HCT116 (cell line): ENCODE measurements at regions not wholly inside any gene's neighbourhood (a gene's known extent, or its start where the extent isn't known, plus 50 kb on each side); places are given as distances from the start of the nearest gene placed in this dataset.

Source experiments
- ATAC-seq: fragments of 200-7000 bp; cut with Tn5 transposase; 2 replicates; pipeline ENCODE4 v1.9.1; 2020; ENCODE audit warnings: mild to moderate bottlenecking, moderate library complexity
- BruUV-seq: library from RNA; stranded (reverse); fragments of 400-500 nt; replicated peaks from 2 replicates; lab custom pipeline; 2021; lab: Mats Ljungman, UMichigan
- CTCF ChIA-PET: fragments of 300-600 bp; sonication (Branson Sonifier 250); formaldehyde crosslinking; loops from one replicate; lab custom pipeline; 2021; ENCODE audit warnings: antibody characterized with exemption; lab: Charles Lee
- POLR2A ChIA-PET: fragments of 300-600, 350-600 bp; sonication (Branson Sonifier 250); formaldehyde crosslinking; loops from one replicate; lab custom pipeline; 2021; ENCODE audit warnings: antibody characterized with exemption; lab: Charles Lee
- RAD21 ChIA-PET, 2 experiments: fragments of 300-600 bp; sonication (Branson Sonifier 250); formaldehyde crosslinking; loops; one replicate each; lab custom pipeline; 2023; ENCODE audit warnings: low total read pairs in 2 of 2; ENCODE audit not compliant: uncharacterized antibody in 2 of 2, unreplicated experiment in 2 of 2, low non-redundant PET in 1 of 2; lab: Charles Lee
- DNase-seq: peaks from one replicate; pipeline ENCODE4 v3.0.0-alpha.2; 2010; ENCODE audit warnings: low read depth, low spot score
- H2AFZ ChIP-seq: fragments of 200-600 bp; shearing (Covaris generic), sonication (generic); 2 replicates; pipeline ENCODE4 v1.6.1; 2017; ENCODE audit warnings: low read depth, mixed run types, mixed read lengths, antibody characterized with exemption, low read length; ENCODE audit not compliant: poor library complexity, severe bottlenecking
- H3K27ac ChIP-seq: 2 replicates; pipeline ENCODE4 v1.5.1; 2012; ENCODE audit warnings: low read depth, low read length
- H3K27me3 ChIP-seq: fragments of 200-600 bp; sonication (generic); 2 replicates; pipeline ENCODE4 v1.6.1; 2016; ENCODE audit warnings: mixed run types, low read length, mixed read lengths; ENCODE audit not compliant: insufficient read depth
- H3K36me3 ChIP-seq, 2 experiments: fragments of 200-500 bp in 1 of 2; fragments of 200-600 bp in 1 of 2; sonication (Bioruptor generic) in 1 of 2; sonication (generic) in 1 of 2; 2 replicates each; pipeline versions ENCODE4 v1.5.1 to v1.6.1; 2014 to 2016; ENCODE audit warnings: low read length in 2 of 2, inconsistent platforms in 1 of 2, mixed read lengths in 1 of 2, mixed run types in 1 of 2; ENCODE audit not compliant: insufficient read depth in 2 of 2, control insufficient read depth in 1 of 2
- H3K4me1 ChIP-seq, 2 experiments: fragments of 200-600 bp in 1 of 2; sonication (generic) in 1 of 2; 2 replicates each; pipeline versions ENCODE4 v1.5.1 to v1.6.1; 2012 to 2017; ENCODE audit warnings: low read length in 2 of 2, inconsistent platforms in 1 of 2, mild to moderate bottlenecking in 1 of 2, mixed read lengths in 1 of 2, mixed run types in 1 of 2, moderate library complexity in 1 of 2; ENCODE audit not compliant: insufficient read depth in 2 of 2, control insufficient read depth in 1 of 2
- H3K4me2 ChIP-seq: fragments of 200-600 bp; sonication (generic); 2 replicates; pipeline ENCODE4 v1.6.1; 2017; ENCODE audit warnings: mixed run types, low read length, mixed read lengths
- H3K4me3 ChIP-seq, 2 experiments: fragments of 200-600 bp in 1 of 2; sonication (generic) in 1 of 2; replicated peaks in 1 of 2; 2 replicates each; pipeline ENCODE4 v1.5.1; 2011 to 2016; ENCODE audit warnings: low read length in 2 of 2, control low read depth in 1 of 2, low read depth in 1 of 2, mild to moderate bottlenecking in 1 of 2, mixed read lengths in 1 of 2, mixed run types in 1 of 2
- H3K79me2 ChIP-seq: fragments of 200-600 bp; sonication (generic); 2 replicates; pipeline ENCODE4 v1.6.1; 2017; ENCODE audit warnings: mild to moderate bottlenecking, mixed run types, low read length, moderate library complexity, mixed read lengths; ENCODE audit not compliant: insufficient read depth
- H3K9ac ChIP-seq: fragments of 200-600 bp; sonication (generic); 2 replicates; pipeline ENCODE4 v1.6.1; 2016; ENCODE audit warnings: low read length, mixed read lengths
- H3K9me2 ChIP-seq: fragments of 200-600 bp; sonication (generic), shearing (Covaris generic); 2 replicates; pipeline ENCODE4 v1.6.1; 2017; ENCODE audit warnings: mixed run types, mild to moderate bottlenecking, moderate library complexity; ENCODE audit not compliant: insufficient read depth
- H3K9me3 ChIP-seq, 2 experiments: fragments of 200-500 bp in 1 of 2; fragments of 200-600 bp in 1 of 2; sonication (Bioruptor generic) in 1 of 2; sonication (generic) in 1 of 2; 2 replicates each; pipeline ENCODE4 v1.6.1; 2014 to 2017; ENCODE audit warnings: low read length in 2 of 2, mixed read lengths in 2 of 2, inconsistent platforms in 1 of 2, low read depth in 1 of 2, mild to moderate bottlenecking in 1 of 2, mixed run types in 1 of 2, moderate library complexity in 1 of 2; ENCODE audit not compliant: control insufficient read depth in 1 of 2, insufficient read depth in 1 of 2
- H4K20me1 ChIP-seq: fragments of 200-600 bp; sonication (generic), shearing (Covaris generic); 2 replicates; pipeline ENCODE4 v1.6.1; 2017; ENCODE audit warnings: mixed run types, mild to moderate bottlenecking, moderate library complexity; ENCODE audit not compliant: insufficient read depth
- CBX3 ChIP-seq: IDR thresholded peaks from 2 replicates; pipeline ENCODE4 v1.6.1; 2012; ENCODE audit warnings: low read depth
- CEBPB ChIP-seq: IDR thresholded peaks from 2 replicates; pipeline ENCODE4 v1.6.1; 2012; ENCODE audit warnings: low read depth
- ELF1 ChIP-seq: IDR thresholded peaks from 2 replicates; pipeline ENCODE4 v1.6.1; 2012; ENCODE audit warnings: low read depth, borderline replicate concordance
- EZH2 ChIP-seq: fragments of 200-600 bp; sonication (generic); IDR thresholded peaks from 2 replicates; pipeline ENCODE4 v1.6.1; 2017; ENCODE audit warnings: antibody characterized with exemption, mixed run types
- EZH2phosphoT487 ChIP-seq: fragments of 200-600 bp; IDR thresholded peaks from 2 replicates; pipeline ENCODE4 v1.6.1; 2018; ENCODE audit warnings: antibody characterized with exemption, borderline replicate concordance
- FOSL1 ChIP-seq: IDR thresholded peaks from 2 replicates; pipeline ENCODE4 v1.6.1; 2012; ENCODE audit warnings: low read depth
- POLR2A ChIP-seq: IDR thresholded peaks from 2 replicates; pipeline ENCODE4 v1.7.0; 2011; ENCODE audit warnings: borderline replicate concordance; ENCODE audit not compliant: insufficient read depth, insufficient read length; ENCODE audit errors: extremely low read depth
- POLR2AphosphoS5 ChIP-seq: IDR thresholded peaks from 2 replicates; pipeline ENCODE4 v1.6.1; 2011; ENCODE audit warnings: mild to moderate bottlenecking, low read depth, low read length, moderate library complexity
- RAD21 ChIP-seq: IDR thresholded peaks from 2 replicates; pipeline ENCODE4 v1.6.1; 2012; ENCODE audit warnings: low read depth, mild to moderate bottlenecking
- SIN3A ChIP-seq: IDR thresholded peaks from 2 replicates; pipeline ENCODE4 v1.6.1; 2012; ENCODE audit warnings: low read depth
- TCF7L2 ChIP-seq: IDR thresholded peaks from 2 replicates; pipeline ENCODE4 v1.7.0; 2011; ENCODE audit warnings: borderline replicate concordance, inconsistent platforms; ENCODE audit not compliant: insufficient read depth, insufficient read length; ENCODE audit errors: extremely low read depth
- YY1 ChIP-seq: IDR thresholded peaks from 2 replicates; pipeline ENCODE4 v1.6.1; 2011; ENCODE audit warnings: low read length, low read depth, moderate library complexity, mild to moderate bottlenecking; ENCODE audit not compliant: insufficient replicate concordance; ENCODE audit errors: extremely low read depth
- ZFX ChIP-seq: fragments of 450-650 bp; IDR thresholded peaks from 2 replicates; pipeline ENCODE4 v1.6.1; 2017
- ZNF274 ChIP-seq: fragments of 200-500 bp; sonication (Bioruptor generic); IDR thresholded peaks from 2 replicates; pipeline ENCODE4 v1.6.1; 2014; ENCODE audit warnings: mild to moderate bottlenecking, low read depth, low read length, inconsistent platforms
- intact Hi-C: fragments of 100-400 bp; cut with micrococcal nuclease; formaldehyde crosslinking; loops from 2 replicates; pipeline ENCODE4 v1.10.0; 2022
- TF ChIP-seq, protein P1 (sequence below), 3 experiments: fragments of 200-600 bp in 1 of 3; sonication (generic) in 1 of 3; IDR thresholded peaks in 2 of 3; conservative IDR thresholded peaks in 1 of 3; 2 replicates each; pipeline ENCODE4 v1.5.1; 2012 to 2017; ENCODE audit warnings: low read depth in 2 of 3, low read length in 2 of 3, antibody characterized with exemption in 1 of 3, borderline replicate concordance in 1 of 3, control low read depth in 1 of 3, mild to moderate bottlenecking in 1 of 3, mixed read lengths in 1 of 3, mixed run types in 1 of 3, moderate library complexity in 1 of 3; ENCODE audit not compliant: insufficient read depth in 1 of 3
- TF ChIP-seq, protein P2 (sequence below): IDR thresholded peaks from 2 replicates; pipeline ENCODE4 v1.6.1; 2012
- TF ChIP-seq, protein P3 (sequence below): IDR thresholded peaks from 2 replicates; pipeline ENCODE4 v1.6.1; 2012; ENCODE audit warnings: low read depth

DNA sequence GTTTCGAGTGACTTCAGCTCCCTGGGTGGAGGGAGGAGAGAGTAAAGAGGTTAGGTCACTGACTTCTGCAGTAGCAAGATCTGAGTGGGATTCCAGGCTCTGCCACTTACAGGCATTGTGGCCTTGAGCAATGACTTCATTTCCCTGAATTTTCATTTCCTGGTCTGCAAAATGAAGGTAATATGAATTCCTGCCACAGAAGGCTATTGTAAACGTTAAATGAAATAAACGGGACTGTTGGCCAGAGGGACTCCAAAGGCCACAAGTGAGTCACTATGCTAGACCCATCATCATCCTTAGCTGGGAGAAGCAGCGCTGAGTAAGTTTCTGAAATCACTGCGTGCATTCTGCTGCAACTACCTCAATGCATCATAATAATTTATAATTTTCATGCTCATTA, 807.8 kb downstream of the AACS start:
- POLR2A ChIA-PET = no interaction called here
- no TSS peak for BruUV-seq
- DNase-seq (no peak), ATAC-seq (no peak)
- intact Hi-C loops = no loop called here
- no peaks in the 10 kb centered on the region for H4K20me1 ChIP-seq
- H3K27ac ChIP-seq = no peak overlapping the region
- H3K4me3 ChIP-seq = no peak overlapping the region
- H2AFZ ChIP-seq = no peak overlapping the region
- no peaks in the 10 kb centered on the region for H3K79me2 ChIP-seq
- peaks cover 0 to 13% of the 10 kb centered on the region in 2 experiments; a peak in 2 of 4 replicates for H3K9me3 ChIP-seq
- H3K27me3 ChIP-seq = no peaks in the 10 kb centered on the region
- H3K9me2 ChIP-seq = no peaks in the 10 kb centered on the region
- no peaks in the 10 kb centered on the region for H3K36me3 ChIP-seq
- CTCF ChIA-PET = no interaction called here
- H3K4me2 ChIP-seq = no peak overlapping the region
- RAD21 ChIA-PET = no interaction called here
- H3K9ac ChIP-seq = no peak overlapping the region
- TF ChIP-seq CEBPB = no peak
- TF ChIP-seq EZH2phosphoT487 = no peak
- TF ChIP-seq ZNF274 = no peak
- TF ChIP-seq, protein P1, sequence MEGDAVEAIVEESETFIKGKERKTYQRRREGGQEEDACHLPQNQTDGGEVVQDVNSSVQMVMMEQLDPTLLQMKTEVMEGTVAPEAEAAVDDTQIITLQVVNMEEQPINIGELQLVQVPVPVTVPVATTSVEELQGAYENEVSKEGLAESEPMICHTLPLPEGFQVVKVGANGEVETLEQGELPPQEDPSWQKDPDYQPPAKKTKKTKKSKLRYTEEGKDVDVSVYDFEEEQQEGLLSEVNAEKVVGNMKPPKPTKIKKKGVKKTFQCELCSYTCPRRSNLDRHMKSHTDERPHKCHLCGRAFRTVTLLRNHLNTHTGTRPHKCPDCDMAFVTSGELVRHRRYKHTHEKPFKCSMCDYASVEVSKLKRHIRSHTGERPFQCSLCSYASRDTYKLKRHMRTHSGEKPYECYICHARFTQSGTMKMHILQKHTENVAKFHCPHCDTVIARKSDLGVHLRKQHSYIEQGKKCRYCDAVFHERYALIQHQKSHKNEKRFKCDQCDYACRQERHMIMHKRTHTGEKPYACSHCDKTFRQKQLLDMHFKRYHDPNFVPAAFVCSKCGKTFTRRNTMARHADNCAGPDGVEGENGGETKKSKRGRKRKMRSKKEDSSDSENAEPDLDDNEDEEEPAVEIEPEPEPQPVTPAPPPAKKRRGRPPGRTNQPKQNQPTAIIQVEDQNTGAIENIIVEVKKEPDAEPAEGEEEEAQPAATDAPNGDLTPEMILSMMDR (IDR thresholded peaks at IDR 0.05 in 2 of 3, conservative IDR thresholded peaks at IDR 0.05 in 1 of 3; ENCODE audit: borderline replicate concordance in 1 of 3, insufficient read depth in 1 of 3, low read depth in 2 of 3, low read length in 2 of 3) = no peak
- TF ChIP-seq, protein P2, sequence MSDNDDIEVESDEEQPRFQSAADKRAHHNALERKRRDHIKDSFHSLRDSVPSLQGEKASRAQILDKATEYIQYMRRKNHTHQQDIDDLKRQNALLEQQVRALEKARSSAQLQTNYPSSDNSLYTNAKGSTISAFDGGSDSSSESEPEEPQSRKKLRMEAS = no peak
- TF ChIP-seq CBX3 = no peak
- no peak for TF ChIP-seq SIN3A
- no peak for TF ChIP-seq POLR2A
- no peak for TF ChIP-seq ZFX
- no peak for TF ChIP-seq EZH2
- TF ChIP-seq ELF1 = no peak
- TF ChIP-seq, protein P3, sequence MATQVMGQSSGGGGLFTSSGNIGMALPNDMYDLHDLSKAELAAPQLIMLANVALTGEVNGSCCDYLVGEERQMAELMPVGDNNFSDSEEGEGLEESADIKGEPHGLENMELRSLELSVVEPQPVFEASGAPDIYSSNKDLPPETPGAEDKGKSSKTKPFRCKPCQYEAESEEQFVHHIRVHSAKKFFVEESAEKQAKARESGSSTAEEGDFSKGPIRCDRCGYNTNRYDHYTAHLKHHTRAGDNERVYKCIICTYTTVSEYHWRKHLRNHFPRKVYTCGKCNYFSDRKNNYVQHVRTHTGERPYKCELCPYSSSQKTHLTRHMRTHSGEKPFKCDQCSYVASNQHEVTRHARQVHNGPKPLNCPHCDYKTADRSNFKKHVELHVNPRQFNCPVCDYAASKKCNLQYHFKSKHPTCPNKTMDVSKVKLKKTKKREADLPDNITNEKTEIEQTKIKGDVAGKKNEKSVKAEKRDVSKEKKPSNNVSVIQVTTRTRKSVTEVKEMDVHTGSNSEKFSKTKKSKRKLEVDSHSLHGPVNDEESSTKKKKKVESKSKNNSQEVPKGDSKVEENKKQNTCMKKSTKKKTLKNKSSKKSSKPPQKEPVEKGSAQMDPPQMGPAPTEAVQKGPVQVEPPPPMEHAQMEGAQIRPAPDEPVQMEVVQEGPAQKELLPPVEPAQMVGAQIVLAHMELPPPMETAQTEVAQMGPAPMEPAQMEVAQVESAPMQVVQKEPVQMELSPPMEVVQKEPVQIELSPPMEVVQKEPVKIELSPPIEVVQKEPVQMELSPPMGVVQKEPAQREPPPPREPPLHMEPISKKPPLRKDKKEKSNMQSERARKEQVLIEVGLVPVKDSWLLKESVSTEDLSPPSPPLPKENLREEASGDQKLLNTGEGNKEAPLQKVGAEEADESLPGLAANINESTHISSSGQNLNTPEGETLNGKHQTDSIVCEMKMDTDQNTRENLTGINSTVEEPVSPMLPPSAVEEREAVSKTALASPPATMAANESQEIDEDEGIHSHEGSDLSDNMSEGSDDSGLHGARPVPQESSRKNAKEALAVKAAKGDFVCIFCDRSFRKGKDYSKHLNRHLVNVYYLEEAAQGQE = no peak
- TF ChIP-seq RAD21 = no peak
- TF ChIP-seq FOSL1 = no peak
- no peak for TF ChIP-seq POLR2AphosphoS5
- no peak for TF ChIP-seq TCF7L2
- no peak for TF ChIP-seq YY1
- no peaks in the 10 kb centered on the region for H3K4me1 ChIP-seq
